Endothelial cell (in vitro differentiated cells): ENCODE measurements at regions not wholly inside any gene's neighbourhood (a gene's known extent, or its start where the extent isn't known, plus 50 kb on each side); places are given as distances from the start of the nearest gene placed in this dataset.

Experiments used
- DNase-seq: peaks from one replicate; pipeline ENCODE4 v3.0.0; 2021; ENCODE audit warnings: low spot score
- H3K27ac Mint-ChIP-seq: one replicate; pipeline ENCODE4 v1.8.0; 2021; ENCODE audit warnings: mixed read lengths, inconsistent platforms; ENCODE audit not compliant: unreplicated experiment
- H3K27me3 Mint-ChIP-seq: one replicate; pipeline ENCODE4 v1.8.0; 2021; ENCODE audit warnings: mild to moderate bottlenecking, moderate library complexity, mixed read lengths, inconsistent platforms; ENCODE audit not compliant: unreplicated experiment
- H3K36me3 Mint-ChIP-seq: one replicate; pipeline ENCODE4 v1.8.0; 2021; ENCODE audit warnings: mild to moderate bottlenecking, low read depth, mixed read lengths, inconsistent platforms; ENCODE audit not compliant: unreplicated experiment
- H3K4me1 Mint-ChIP-seq: one replicate; pipeline ENCODE4 v1.8.0; 2021; ENCODE audit warnings: mild to moderate bottlenecking, mixed read lengths, inconsistent platforms; ENCODE audit not compliant: unreplicated experiment
- H3K4me3 Mint-ChIP-seq: one replicate; pipeline ENCODE4 v1.8.0; 2021; ENCODE audit warnings: mild to moderate bottlenecking, mixed read lengths, inconsistent platforms; ENCODE audit not compliant: unreplicated experiment
- H3K9me3 Mint-ChIP-seq: one replicate; pipeline ENCODE4 v1.8.0; 2021; ENCODE audit warnings: mixed read lengths, inconsistent platforms; ENCODE audit not compliant: unreplicated experiment
- CTCF ChIP-seq: fragments of 200-600 bp; sonication (generic); IDR thresholded peaks from one replicate; pipeline ENCODE4 v1.5.0; 2021; ENCODE audit warnings: antibody characterized with exemption; ENCODE audit not compliant: unreplicated experiment

- Mint-ChIP-seq H3K27ac (no peak overlapping the region), H3K27me3 (peaks cover 2% of the 10 kb centered on the region), H3K36me3 (no peaks in the 10 kb centered on the region), H3K9me3 (no peaks in the 10 kb centered on the region), H3K4me3 (no peak overlapping the region), H3K4me1 (no peaks in the 10 kb centered on the region)
- no peak for DNase-seq
- no peak for TF ChIP-seq CTCF
These were observed 147.4 kb upstream of the ARHGEF26 start for GRCh38 chr3:153973722-153974265.

DNA sequence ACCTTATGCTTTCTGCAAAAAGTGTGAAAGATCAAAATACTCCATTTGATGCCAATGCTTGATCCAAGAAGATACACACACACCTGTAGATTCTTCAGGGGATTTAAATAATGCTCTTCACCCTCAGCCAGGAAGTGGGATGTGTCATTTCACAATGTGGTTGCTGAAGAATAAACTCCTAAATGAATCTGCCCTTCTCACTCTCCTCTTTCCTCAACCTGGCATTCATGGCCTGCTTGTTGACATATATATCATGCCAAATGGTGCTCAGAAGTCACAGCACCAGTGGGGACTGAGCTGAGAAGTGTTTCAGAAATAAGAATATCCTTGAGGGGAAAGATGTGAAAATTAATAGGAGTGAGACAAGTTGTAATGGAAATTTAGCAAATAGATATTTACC lies 146.6 kb upstream of the ARHGEF26 start:
- Mint-ChIP-seq H3K9me3 (no peaks in the 10 kb centered on the region), H3K36me3 (no peaks in the 10 kb centered on the region), H3K27ac (no peak overlapping the region), H3K4me1 (no peaks in the 10 kb centered on the region), H3K4me3 (no peak overlapping the region), H3K27me3 (peaks cover 2% of the 10 kb centered on the region)
- no peak for DNase-seq
- no peak for TF ChIP-seq CTCF

GRCh38 chr3:153976891-153977554 lies 144.2 kb upstream of the ARHGEF26 start:
- no peak overlapping the region for H3K27ac Mint-ChIP-seq
- no peak for TF ChIP-seq CTCF
- H3K27me3 Mint-ChIP-seq = peaks cover 2% of the 10 kb centered on the region
- H3K4me1 Mint-ChIP-seq = no peaks in the 10 kb centered on the region
- DNase-seq = no peak
- no peak overlapping the region for H3K4me3 Mint-ChIP-seq
- no peaks in the 10 kb centered on the region for H3K9me3 Mint-ChIP-seq
- H3K36me3 Mint-ChIP-seq = no peaks in the 10 kb centered on the region

DNA sequence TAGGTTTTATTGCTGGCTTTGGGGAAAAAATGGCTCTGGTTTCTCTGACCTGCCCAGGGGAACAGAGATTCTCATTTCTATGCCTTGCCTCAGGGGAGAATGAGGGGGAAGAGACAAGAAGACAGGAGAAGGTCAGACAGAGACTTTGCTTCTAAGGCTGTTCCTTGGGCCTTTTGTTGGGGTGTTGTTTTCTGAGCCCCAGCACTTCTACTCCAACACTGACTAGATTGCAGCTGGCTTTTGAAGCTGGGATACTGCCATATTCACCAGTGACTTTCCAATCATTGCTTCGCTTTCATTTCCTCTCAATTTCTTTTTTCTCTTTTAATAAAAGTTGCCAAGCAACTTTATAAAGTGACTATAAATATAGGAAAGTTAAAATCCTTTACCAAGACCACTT lies 143.2 kb upstream of the ARHGEF26 start:
- no peaks in the 10 kb centered on the region for H3K9me3 Mint-ChIP-seq
- H3K36me3 Mint-ChIP-seq = no peaks in the 10 kb centered on the region
- no peak for DNase-seq
- no peak overlapping the region for H3K27ac Mint-ChIP-seq
- peaks cover 2% of the 10 kb centered on the region for H3K27me3 Mint-ChIP-seq
- no peak overlapping the region for H3K4me3 Mint-ChIP-seq
- H3K4me1 Mint-ChIP-seq = no peaks in the 10 kb centered on the region
- TF ChIP-seq CTCF = no peak

- H3K4me3 Mint-ChIP-seq = no peak overlapping the region
- H3K27me3 Mint-ChIP-seq = peaks cover 2% of the 10 kb centered on the region
- no peaks in the 10 kb centered on the region for H3K9me3 Mint-ChIP-seq
- no peaks in the 10 kb centered on the region for H3K36me3 Mint-ChIP-seq
- no peak for DNase-seq
- H3K4me1 Mint-ChIP-seq = no peaks in the 10 kb centered on the region
- H3K27ac Mint-ChIP-seq = no peak overlapping the region
- no peak for TF ChIP-seq CTCF
These were observed 141.6 kb upstream of the ARHGEF26 start for GRCh38 chr3:153979418-153980251.
